ENCODE measurements at regions not wholly inside any gene's neighbourhood (a gene's known extent, or its start where the extent isn't known, plus 50 kb on each side); places are given as distances from the start of the nearest gene placed in this dataset.

- no peak for DNase-seq
Measured at GRCh38 chr3:26559227-26559626, 63.3 kb upstream of the LRRC3B start.

DNA sequence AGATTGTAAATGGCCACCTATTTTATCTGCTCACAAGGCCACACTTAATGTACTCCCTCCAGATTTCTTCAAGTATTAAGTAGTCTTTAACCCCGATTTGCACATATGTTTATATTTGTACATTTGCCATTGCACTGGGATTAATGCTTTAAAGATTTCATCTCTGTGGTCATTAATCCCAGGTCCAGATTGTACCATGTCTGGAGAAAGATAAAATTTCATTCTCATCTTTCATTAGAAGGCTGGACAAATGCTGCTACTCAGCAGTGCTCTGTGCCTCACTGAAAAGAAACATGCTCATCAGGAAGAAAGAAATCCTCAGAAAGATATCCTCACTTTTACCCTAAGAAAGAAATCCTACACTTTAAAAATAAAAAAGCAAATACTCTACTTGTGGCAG lies 62.5 kb upstream of the LRRC3B start:
- no peak for DNase-seq

DNA sequence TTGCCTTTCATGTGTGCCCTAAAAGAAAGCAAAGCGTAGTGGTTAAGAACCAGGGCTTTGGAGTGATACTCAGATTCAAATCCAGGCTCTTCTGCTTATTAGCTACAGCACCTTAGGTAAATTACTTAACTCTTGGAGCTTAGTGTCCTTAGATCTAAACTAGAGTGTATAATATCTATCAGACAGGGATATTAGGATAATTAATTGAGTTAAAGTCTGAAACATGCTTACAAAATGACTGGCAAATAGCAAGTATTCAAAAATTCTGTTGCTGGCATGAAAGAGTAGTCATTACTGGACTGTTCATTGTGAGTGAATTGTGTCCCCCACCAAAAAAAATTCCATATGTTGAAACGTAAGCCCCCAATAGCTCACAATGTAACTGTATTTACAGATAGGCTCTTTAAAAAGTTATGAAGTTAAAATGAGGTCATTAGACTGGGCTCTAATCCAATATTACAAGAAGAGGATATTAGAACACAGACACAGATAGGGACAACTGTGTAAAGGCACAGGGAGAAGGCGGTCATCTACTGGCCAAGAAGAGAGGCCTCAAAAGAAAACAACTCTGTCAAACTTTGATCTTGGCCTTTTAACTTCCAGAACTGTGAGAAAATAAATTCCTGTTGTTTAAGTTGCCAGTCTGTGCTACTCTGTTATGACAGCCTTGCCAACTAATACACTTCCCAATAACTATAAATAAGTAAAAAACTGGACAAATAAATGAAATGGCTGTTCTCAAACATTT lies 60.4 kb upstream of the LRRC3B start:
- DNase-seq = no peak

All from GDM1 (cell line).